Thoracic aorta (tissue), 2 donors: ENCODE measurements at regions not wholly inside any gene's neighbourhood (a gene's known extent, or its start where the extent isn't known, plus 50 kb on each side); places are given as distances from the start of the nearest gene placed in this dataset.

Source experiments
- ATAC-seq: fragments of 150-250 bp; one replicate; pipeline ENCODE4 v1.8.0; 2017; ENCODE audit warnings: low read depth; ENCODE audit not compliant: insufficient number of reproducible peaks, low FRiP score
- DNase-seq: peaks from one replicate; pipeline ENCODE4 v3.0.0-alpha.2; 2020; ENCODE audit warnings: low spot score
- H3K27ac ChIP-seq, 2 donors: fragments of 200-600 bp; sonication (generic); 1 replicate in 1 of 2; 2 replicates in 1 of 2; pipeline ENCODE4 v1.5.1; 2016; ENCODE audit warnings: mild to moderate bottlenecking in 2 of 2, moderate library complexity in 2 of 2
- H3K27me3 ChIP-seq: fragments of 200-600 bp; sonication (generic); replicated peaks from 2 replicates; pipeline ENCODE4 v1.6.0; 2016; ENCODE audit warnings: mild to moderate bottlenecking; ENCODE audit not compliant: insufficient read depth
- H3K36me3 ChIP-seq: fragments of 200-600 bp; sonication (generic); one replicate; pipeline ENCODE4 v1.5.1; 2016
- H3K4me1 ChIP-seq, 2 donors: fragments of 200-600 bp; sonication (generic); 1 replicate in 1 of 2; 2 replicates in 1 of 2; pipeline versions ENCODE4 v1.5.1 to v1.6.0; 2016; ENCODE audit warnings: low read depth in 2 of 2, mild to moderate bottlenecking in 1 of 2; ENCODE audit not compliant: control insufficient read depth in 1 of 2
- H3K4me3 ChIP-seq: fragments of 200-600 bp; sonication (generic); 2 replicates; pipeline ENCODE4 v1.5.1; 2016; ENCODE audit warnings: mild to moderate bottlenecking
- H3K9me3 ChIP-seq: fragments of 200-600 bp; sonication (generic); 2 replicates; pipeline ENCODE4 v1.5.1; 2016
- CTCF ChIP-seq: fragments of 200-600 bp; sonication (generic); IDR thresholded peaks from one replicate; pipeline ENCODE4 v1.5.1; 2019; ENCODE audit warnings: antibody characterized with exemption

GRCh38 chr1:148318904-148319242 is 164.2 kb downstream of the PPIAL4G start:
- H3K27ac ChIP-seq = no peak overlapping the region
- no peak for ATAC-seq
- H3K9me3 ChIP-seq = no peaks in the 10 kb centered on the region
- H3K27me3 ChIP-seq = no peaks in the 10 kb centered on the region
- H3K4me3 ChIP-seq = peak overlapping the region; percentile 58
- H3K36me3 ChIP-seq = no peaks in the 10 kb centered on the region
- DNase-seq = no peak
- TF ChIP-seq CTCF = no peak
- no peaks in the 10 kb centered on the region for H3K4me1 ChIP-seq

DNA sequence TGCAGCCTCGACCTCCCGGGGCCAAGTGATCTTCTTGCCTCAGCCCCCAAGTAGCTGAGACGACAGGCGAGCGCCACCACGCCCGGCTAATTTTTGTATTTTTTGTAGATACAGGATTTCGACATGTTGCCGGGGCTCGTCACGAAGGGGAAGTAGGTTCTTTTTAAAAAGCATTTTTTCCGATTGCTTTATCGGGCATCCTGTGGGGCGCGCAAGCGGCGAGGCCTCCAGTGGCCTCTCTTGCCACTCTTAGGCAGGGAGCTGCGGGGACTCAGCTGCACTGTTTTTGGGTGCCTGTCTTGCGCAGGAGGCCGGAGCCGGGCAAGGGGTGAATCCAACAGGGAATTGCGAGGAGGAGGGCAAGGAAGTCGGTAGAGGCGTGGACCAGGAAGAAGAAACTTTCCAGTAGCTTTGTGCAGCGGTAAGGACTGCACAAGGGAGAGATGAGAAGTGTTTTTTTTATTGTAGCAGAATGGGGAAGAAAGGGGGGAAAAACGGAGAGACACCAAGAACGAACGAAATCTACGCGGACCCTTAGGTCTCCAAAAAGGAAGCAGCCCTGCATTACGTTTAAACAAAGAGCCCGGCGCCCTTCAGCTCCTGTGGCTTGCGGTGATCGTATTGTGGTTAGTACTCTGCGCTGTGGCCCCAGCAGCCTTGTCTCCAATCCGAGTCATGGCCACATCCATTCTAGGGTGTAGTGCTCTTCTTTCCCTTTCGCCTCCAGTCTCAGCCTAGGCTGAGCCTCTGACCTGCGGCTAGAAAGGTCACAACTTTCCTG is 164.8 kb downstream of the PPIAL4G start:
- Histone ChIP-seq H3K27ac (no peak overlapping the region), H3K36me3 (no peaks in the 10 kb centered on the region), H3K4me3 (peak overlapping the region; percentile 58), H3K4me1 (no peaks in the 10 kb centered on the region), H3K9me3 (no peaks in the 10 kb centered on the region), H3K27me3 (no peaks in the 10 kb centered on the region)
- ATAC-seq (no peak), DNase-seq (no peak)
- no peak for TF ChIP-seq CTCF

- H3K27me3 ChIP-seq = no peaks in the 10 kb centered on the region
- peak overlapping the region; percentile 58 for H3K4me3 ChIP-seq
- H3K9me3 ChIP-seq = no peaks in the 10 kb centered on the region
- ATAC-seq (no peak), DNase-seq (no peak)
- no peak for TF ChIP-seq CTCF
- H3K4me1 ChIP-seq = no peaks in the 10 kb centered on the region
- H3K36me3 ChIP-seq = no peaks in the 10 kb centered on the region
- no peak overlapping the region for H3K27ac ChIP-seq
Observed at GRCh38 chr1:148317288-148317985, 165.4 kb upstream of the NBPF11 start.

GRCh38 chr1:148315071-148315811 is 163.2 kb upstream of the NBPF11 start:
- Histone ChIP-seq H3K4me3 (no peak overlapping the region), H3K9me3 (peaks cover 8% of the 10 kb centered on the region), H3K4me1 (no peaks in the 10 kb centered on the region), H3K27ac (no peak overlapping the region), H3K36me3 (no peaks in the 10 kb centered on the region), H3K27me3 (no peaks in the 10 kb centered on the region)
- no peak for TF ChIP-seq CTCF
- DNase-seq = no peak
- no peak for ATAC-seq

DNA sequence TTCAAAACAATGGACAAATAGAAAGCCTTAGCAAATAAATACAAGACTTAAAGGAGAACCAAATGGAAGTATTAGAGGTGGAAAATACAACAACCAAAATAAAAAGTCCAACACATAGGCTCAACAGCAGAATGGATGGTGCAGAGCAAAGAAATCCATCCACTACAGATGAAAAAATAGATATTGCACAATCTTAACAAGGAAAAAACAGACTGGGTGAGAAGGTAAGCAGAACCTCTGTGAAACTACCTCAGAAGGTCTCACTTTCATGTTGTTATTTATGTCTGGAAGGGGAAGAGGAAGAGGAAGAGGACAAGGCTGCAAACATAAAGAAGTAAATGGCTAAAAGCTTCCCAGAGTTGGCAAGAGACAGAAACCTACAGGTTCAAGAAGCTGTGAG is 158.7 kb upstream of the NBPF11 start:
- no peak for DNase-seq
- H3K9me3 ChIP-seq = peaks cover 10% of the 10 kb centered on the region
- no peak overlapping the region for H3K4me3 ChIP-seq
- no peaks in the 10 kb centered on the region for H3K4me1 ChIP-seq
- peaks cover 9% of the 10 kb centered on the region for H3K27me3 ChIP-seq
- H3K27ac ChIP-seq = no peak overlapping the region
- no peaks in the 10 kb centered on the region for H3K36me3 ChIP-seq
- TF ChIP-seq CTCF = no peak
- no peak for ATAC-seq
